Vagina (tissue), 2 donors: ENCODE measurements at regions not wholly inside any gene's neighbourhood (a gene's known extent, or its start where the extent isn't known, plus 50 kb on each side); places are given as distances from the start of the nearest gene placed in this dataset.

ENCODE experiments used
- CTCF ChIP-seq, 3 experiments: fragments of 450-650 bp in 2 of 3; fragments of 200-600 bp in 1 of 3; sonication (generic) in 1 of 3; IDR thresholded peaks; one replicate each; pipeline ENCODE4 v1.5.1; 2017 to 2019; ENCODE audit warnings: antibody characterized with exemption in 3 of 3, mild to moderate bottlenecking in 2 of 3, moderate library complexity in 2 of 3
- POLR2A ChIP-seq, 2 donors: fragments of 450-650 bp; IDR thresholded peaks; one replicate each; pipeline ENCODE4 v1.6.1; 2017; ENCODE audit warnings: antibody characterized with exemption in 2 of 2, mild to moderate bottlenecking in 2 of 2, moderate library complexity in 2 of 2
- POLR2AphosphoS5 ChIP-seq, 2 donors: sonication (generic); formaldehyde crosslinking; IDR thresholded peaks; one replicate each; pipeline ENCODE4 v1.9.0; 2017; ENCODE audit warnings: antibody characterized with exemption in 2 of 2, mild to moderate bottlenecking in 2 of 2, low read depth in 1 of 2; ENCODE audit not compliant: insufficient read depth in 1 of 2

- TF ChIP-seq POLR2A (IDR thresholded peaks at IDR 0.05) (no peak), CTCF (IDR thresholded peaks at IDR 0.05) (no peak), POLR2AphosphoS5 (IDR thresholded peaks at IDR 0.05; ENCODE audit: insufficient read depth in 1 of 2, low read depth in 1 of 2) (no peak)
Observed at GRCh38 chr10:44203535-44203934, 181.4 kb downstream of the CXCL12 start.
